ENCODE measurements at regions not wholly inside any gene's neighbourhood (a gene's known extent, or its start where the extent isn't known, plus 50 kb on each side); places are given as distances from the start of the nearest gene placed in this dataset.

GRCh38 chr15:25967116-25967515 is 104.0 kb upstream of the ATP10A start:
- DNase-seq (ENCODE audit: low spot score) (no peak), ATAC-seq (no peak)
- Mint-ChIP-seq H3K27me3 (peaks cover 9 to 14% of the 10 kb centered on the region in 2 donors), H3K27ac (no peak overlapping the region), H3K4me1 (ENCODE audit: low read depth in 2 of 2) (no peaks in the 10 kb centered on the region), H3K36me3 (no peaks in the 10 kb centered on the region), H3K9me3 (no peaks in the 10 kb centered on the region), H3K4me3 (no peak overlapping the region)

- peaks cover 9 to 10% of the 10 kb centered on the region in 2 donors for H3K27me3 Mint-ChIP-seq
- no peak overlapping the region for H3K27ac Mint-ChIP-seq
- no peaks in the 10 kb centered on the region for H3K9me3 Mint-ChIP-seq
- no peak overlapping the region for H3K4me3 Mint-ChIP-seq
- H3K36me3 Mint-ChIP-seq: no peaks in the 10 kb centered on the region
- no peaks in the 10 kb centered on the region for H3K4me1 Mint-ChIP-seq (ENCODE audit: low read depth in 2 of 2)
- DNase-seq (ENCODE audit: low spot score) (no peak), ATAC-seq (no peak)
Measured at GRCh38 chr15:25965326-25965725, 102.2 kb upstream of the ATP10A start.

- peaks cover 4 to 10% of the 10 kb centered on the region in 2 donors for H3K27me3 Mint-ChIP-seq
- H3K27ac Mint-ChIP-seq: no peak overlapping the region
- no peak for DNase-seq (ENCODE audit: low spot score)
- no peak for ATAC-seq
- no peaks in the 10 kb centered on the region for H3K9me3 Mint-ChIP-seq
- no peaks in the 10 kb centered on the region for H3K36me3 Mint-ChIP-seq
- H3K4me3 Mint-ChIP-seq: no peak overlapping the region
- peaks cover 0 to 3% of the 10 kb centered on the region in 2 donors for H3K4me1 Mint-ChIP-seq (ENCODE audit: low read depth in 2 of 2)
Measured at GRCh38 chr15:25960273-25960672, 97.1 kb upstream of the ATP10A start.

GRCh38 chr15:25959100-25959499 is 96.0 kb upstream of the ATP10A start:
- Mint-ChIP-seq H3K27ac (no peak overlapping the region), H3K4me1 (ENCODE audit: low read depth in 2 of 2) (peaks cover 0 to 3% of the 10 kb centered on the region in 2 donors), H3K9me3 (no peaks in the 10 kb centered on the region), H3K36me3 (no peaks in the 10 kb centered on the region), H3K4me3 (no peak overlapping the region), H3K27me3 (peaks cover 4 to 10% of the 10 kb centered on the region in 2 donors)
- DNase-seq (ENCODE audit: low spot score): no peak
- ATAC-seq: no peak

GRCh38 chr15:25955628-25956027 is 92.5 kb upstream of the ATP10A start:
- H3K36me3 Mint-ChIP-seq: peaks cover 11% of the 10 kb centered on the region
- H3K4me3 Mint-ChIP-seq: no peak overlapping the region
- ATAC-seq (no peak), DNase-seq (ENCODE audit: low spot score) (no peak)
- H3K27me3 Mint-ChIP-seq: peaks cover 9 to 19% of the 10 kb centered on the region in 2 donors
- H3K27ac Mint-ChIP-seq: no peak overlapping the region
- H3K4me1 Mint-ChIP-seq (ENCODE audit: low read depth in 2 of 2): peaks cover 0 to 3% of the 10 kb centered on the region in 2 donors
- H3K9me3 Mint-ChIP-seq: no peaks in the 10 kb centered on the region

- Mint-ChIP-seq H3K36me3 (peaks cover 11% of the 10 kb centered on the region), H3K9me3 (no peaks in the 10 kb centered on the region), H3K4me1 (ENCODE audit: low read depth in 2 of 2) (no peaks in the 10 kb centered on the region)
Measured at GRCh38 chr15:25954398-25954797, 91.3 kb upstream of the ATP10A start.

GRCh38 chr15:25950014-25950413 is 86.9 kb upstream of the ATP10A start:
- DNase-seq (ENCODE audit: low spot score) (no peak), ATAC-seq (no peak)
- Mint-ChIP-seq H3K27me3 (peaks cover 5 to 13% of the 10 kb centered on the region in 2 donors), H3K4me3 (no peak overlapping the region), H3K9me3 (no peaks in the 10 kb centered on the region), H3K36me3 (peaks cover 11% of the 10 kb centered on the region), H3K27ac (no peak overlapping the region), H3K4me1 (ENCODE audit: low read depth in 2 of 2) (no peaks in the 10 kb centered on the region)

More at GRCh38 chr15:25954398-25954797, 91.3 kb upstream of the ATP10A start:
- ATAC-seq (no peak), DNase-seq (ENCODE audit: low spot score) (no peak)
- Mint-ChIP-seq H3K27me3 (peaks cover 5 to 13% of the 10 kb centered on the region in 2 donors), H3K27ac (no peak overlapping the region), H3K4me3 (no peak overlapping the region)

- DNase-seq (ENCODE audit: low spot score): no peak
- ATAC-seq: no peak
- Mint-ChIP-seq H3K36me3 (no peaks in the 10 kb centered on the region), H3K4me3 (no peak overlapping the region), H3K4me1 (ENCODE audit: low read depth in 2 of 2) (no peaks in the 10 kb centered on the region), H3K9me3 (no peaks in the 10 kb centered on the region), H3K27ac (no peak overlapping the region), H3K27me3 (peaks cover 0 to 2% of the 10 kb centered on the region in 2 donors)
Measured at GRCh38 chr15:25947323-25948314, 84.5 kb upstream of the ATP10A start.

- H3K4me3 Mint-ChIP-seq: no peak overlapping the region
- no peak for DNase-seq (ENCODE audit: low spot score)
- H3K4me1 Mint-ChIP-seq (ENCODE audit: low read depth in 2 of 2): no peaks in the 10 kb centered on the region
- peaks cover 0 to 2% of the 10 kb centered on the region in 2 donors for H3K27me3 Mint-ChIP-seq
- no peak for ATAC-seq
- H3K9me3 Mint-ChIP-seq: no peaks in the 10 kb centered on the region
- H3K36me3 Mint-ChIP-seq: no peaks in the 10 kb centered on the region
- H3K27ac Mint-ChIP-seq: no peak overlapping the region
Measured at GRCh38 chr15:25946241-25946805, 83.2 kb upstream of the ATP10A start.

- no peaks in the 10 kb centered on the region for H3K9me3 Mint-ChIP-seq
- no peaks in the 10 kb centered on the region for H3K36me3 Mint-ChIP-seq
- ATAC-seq: peak in 1 of 2 donors; percentile 55
- no peaks in the 10 kb centered on the region for H3K27me3 Mint-ChIP-seq
- DNase-seq (ENCODE audit: low spot score): no peak
- H3K4me1 Mint-ChIP-seq (ENCODE audit: low read depth in 2 of 2): no peaks in the 10 kb centered on the region
- H3K27ac Mint-ChIP-seq: no peak overlapping the region
- no peak overlapping the region for H3K4me3 Mint-ChIP-seq
Measured at GRCh38 chr15:25944386-25944785, 81.3 kb upstream of the ATP10A start.

- no peaks in the 10 kb centered on the region for H3K27me3 Mint-ChIP-seq
- H3K9me3 Mint-ChIP-seq: no peaks in the 10 kb centered on the region
- no peak overlapping the region for H3K4me3 Mint-ChIP-seq
- DNase-seq (ENCODE audit: low spot score): no peak
- ATAC-seq: no peak
- no peaks in the 10 kb centered on the region for H3K4me1 Mint-ChIP-seq (ENCODE audit: low read depth in 2 of 2)
- H3K36me3 Mint-ChIP-seq: no peaks in the 10 kb centered on the region
- no peak overlapping the region for H3K27ac Mint-ChIP-seq
Measured at GRCh38 chr15:25943831-25944230, 80.7 kb upstream of the ATP10A start.

GRCh38 chr15:25939122-25939521 is 76.0 kb upstream of the ATP10A start:
- H3K9me3 Mint-ChIP-seq: no peaks in the 10 kb centered on the region
- no peaks in the 10 kb centered on the region for H3K27me3 Mint-ChIP-seq
- no peak overlapping the region for H3K27ac Mint-ChIP-seq
- no peaks in the 10 kb centered on the region for H3K4me1 Mint-ChIP-seq (ENCODE audit: low read depth in 2 of 2)
- DNase-seq (ENCODE audit: low spot score) (no peak), ATAC-seq (no peak)
- H3K36me3 Mint-ChIP-seq: no peaks in the 10 kb centered on the region
- H3K4me3 Mint-ChIP-seq: no peak overlapping the region

GRCh38 chr15:25937796-25938195 is 74.7 kb upstream of the ATP10A start:
- Mint-ChIP-seq H3K4me1 (ENCODE audit: low read depth in 2 of 2) (peaks cover 4 to 6% of the 10 kb centered on the region in 2 donors), H3K27me3 (peaks cover 0 to 6% of the 10 kb centered on the region in 2 donors), H3K4me3 (no peak overlapping the region), H3K9me3 (no peaks in the 10 kb centered on the region), H3K27ac (no peak overlapping the region), H3K36me3 (no peaks in the 10 kb centered on the region)
- no peak for DNase-seq (ENCODE audit: low spot score)
- ATAC-seq: no peak

- peaks cover 4 to 6% of the 10 kb centered on the region in 2 donors for H3K4me1 Mint-ChIP-seq (ENCODE audit: low read depth in 2 of 2)
- no peaks in the 10 kb centered on the region for H3K36me3 Mint-ChIP-seq
- H3K9me3 Mint-ChIP-seq: no peaks in the 10 kb centered on the region
- H3K4me3 Mint-ChIP-seq: no peak overlapping the region
- DNase-seq (ENCODE audit: low spot score): no peak
- peaks cover 0 to 6% of the 10 kb centered on the region in 2 donors for H3K27me3 Mint-ChIP-seq
- ATAC-seq: no peak
- H3K27ac Mint-ChIP-seq: no peak overlapping the region
Measured at GRCh38 chr15:25936004-25936403, 72.9 kb upstream of the ATP10A start.

Data from natural killer cell treated with Interleukin-12 subunit alpha and Interleukin-12 subunit beta and Interleukin-15 and Interleukin-18, amount 100 ng/mL, for 72 hours (primary cell).